MM.1S (cell line): ENCODE measurements at regions not wholly inside any gene's neighbourhood (a gene's known extent, or its start where the extent isn't known, plus 50 kb on each side); places are given as distances from the start of the nearest gene placed in this dataset.

Experiments used
- DNase-seq: peaks from one replicate; pipeline ENCODE4 v3.0.0-alpha.2; 2015
- H2AFZ ChIP-seq: fragments of 300-600 bp; sonication (generic); 2 replicates; pipeline ENCODE4 v1.6.0; 2016; ENCODE audit warnings: antibody characterized with exemption, low read length
- H3F3A ChIP-seq: fragments of 300-600 bp; sonication (generic); 2 replicates; pipeline ENCODE4 v1.6.1; 2016; ENCODE audit warnings: mild to moderate bottlenecking, antibody characterized with exemption, low read length, moderate library complexity, mixed read lengths; ENCODE audit not compliant: insufficient read depth
- H3K27ac ChIP-seq: fragments of 300-600 bp; sonication (generic); 2 replicates; pipeline ENCODE4 v1.5.1; 2016; ENCODE audit warnings: mild to moderate bottlenecking, low read length
- H3K27me3 ChIP-seq: fragments of 300-600 bp; sonication (generic); replicated peaks from 2 replicates; pipeline ENCODE4 v1.6.0; 2016; ENCODE audit warnings: low read length; ENCODE audit not compliant: insufficient read depth
- H3K36me3 ChIP-seq: fragments of 300-600 bp; sonication (generic); replicated peaks from 2 replicates; pipeline ENCODE4 v1.6.1; 2016; ENCODE audit warnings: mild to moderate bottlenecking, low read length, mixed read lengths; ENCODE audit not compliant: insufficient read depth
- H3K4me1 ChIP-seq: fragments of 300-600 bp; sonication (generic); 2 replicates; pipeline ENCODE4 v1.6.1; 2016; ENCODE audit warnings: low read length, mixed read lengths
- H3K4me2 ChIP-seq: fragments of 300-600 bp; sonication (generic); 2 replicates; pipeline ENCODE4 v1.6.0; 2016; ENCODE audit warnings: low read depth, low read length
- H3K4me3 ChIP-seq: fragments of 300-600 bp; sonication (generic); 2 replicates; pipeline ENCODE4 v1.5.1; 2016; ENCODE audit warnings: low read length, mixed read lengths
- H3K79me2 ChIP-seq: fragments of 300-600 bp; sonication (generic); 2 replicates; pipeline ENCODE4 v1.6.1; 2016; ENCODE audit warnings: mixed run types, low read length, mixed read lengths
- H3K9ac ChIP-seq: fragments of 300-600 bp; sonication (generic); 2 replicates; pipeline ENCODE4 v1.6.1; 2016; ENCODE audit warnings: low read length, mixed read lengths
- H3K9me2 ChIP-seq: fragments of 300-600 bp; sonication (generic); replicated peaks from 2 replicates; pipeline ENCODE4 v1.6.1; 2016; ENCODE audit warnings: mild to moderate bottlenecking, low read length, mixed read lengths; ENCODE audit not compliant: insufficient read depth
- H3K9me3 ChIP-seq: fragments of 300-600 bp; sonication (generic); replicated peaks from 2 replicates; pipeline ENCODE4 v1.6.1; 2016; ENCODE audit warnings: mild to moderate bottlenecking, low read length, mixed read lengths; ENCODE audit not compliant: insufficient read depth
- H4K20me1 ChIP-seq: fragments of 300-600 bp; sonication (generic); 2 replicates; pipeline ENCODE4 v1.6.1; 2016; ENCODE audit warnings: mild to moderate bottlenecking, low read length, moderate library complexity, mixed read lengths; ENCODE audit not compliant: insufficient read depth
- EZH2 ChIP-seq: fragments of 300-600 bp; sonication (generic); optimal IDR thresholded peaks from 2 replicates; pipeline ENCODE3; 2017; ENCODE audit warnings: low read depth, mild to moderate bottlenecking, antibody characterized with exemption, low read length, mixed read lengths
- EZH2phosphoT487 ChIP-seq: fragments of 300-600 bp; sonication (generic); IDR thresholded peaks from 2 replicates; pipeline ENCODE4 v1.6.1; 2018; ENCODE audit warnings: antibody characterized with exemption, low read length
- TF ChIP-seq, protein P1 (sequence below): fragments of 300-600 bp; sonication (generic); IDR thresholded peaks from 2 replicates; pipeline ENCODE4 v1.5.1; 2016; ENCODE audit warnings: antibody characterized with exemption, low read length, mixed read lengths

DNA sequence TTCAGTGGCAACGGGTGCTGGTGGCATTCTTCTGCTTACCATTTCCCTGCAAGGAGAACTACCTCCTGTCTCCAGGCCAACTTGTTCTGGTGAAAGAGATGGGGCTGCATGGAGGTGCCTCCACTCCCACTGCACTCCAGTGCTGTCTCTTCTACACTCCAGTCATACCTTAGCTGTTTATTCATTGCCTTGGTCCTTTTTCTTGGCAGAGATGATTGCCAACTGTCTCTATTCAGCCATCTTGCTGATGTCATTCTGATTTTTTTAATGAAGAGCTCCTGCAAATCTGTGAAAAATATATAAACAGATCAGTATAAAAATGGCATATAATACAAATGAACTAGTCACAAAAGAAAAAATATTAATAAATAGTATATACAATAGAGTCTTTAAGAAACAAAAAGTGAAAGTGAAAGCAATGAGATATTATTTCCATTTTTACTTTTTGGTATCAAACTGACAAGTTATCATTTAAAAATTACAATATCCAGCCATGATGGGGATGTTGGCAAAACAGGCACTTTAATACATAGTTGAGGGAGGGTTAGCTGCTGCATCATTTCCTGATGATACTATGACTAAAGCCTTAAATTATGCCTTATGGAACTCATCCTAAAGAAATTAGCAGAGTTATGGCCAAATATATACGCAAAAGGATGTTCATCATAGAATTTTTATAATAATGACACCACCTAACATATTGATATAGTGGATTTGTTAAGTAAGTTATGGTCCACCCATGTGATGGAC, 109.4 kb downstream of the CARTPT start:
- Histone ChIP-seq H3K9ac (no peak overlapping the region), H3K9me3 (no peaks in the 10 kb centered on the region), H3K4me2 (no peak overlapping the region), H3K27ac (no peak overlapping the region), H3F3A (no peaks in the 10 kb centered on the region), H2AFZ (no peak overlapping the region), H3K9me2 (no peaks in the 10 kb centered on the region), H3K79me2 (no peaks in the 10 kb centered on the region), H3K4me3 (no peak overlapping the region), H3K36me3 (no peaks in the 10 kb centered on the region), H4K20me1 (no peaks in the 10 kb centered on the region), H3K27me3 (no peaks in the 10 kb centered on the region), H3K4me1 (no peaks in the 10 kb centered on the region)
- peak; percentile 9 for DNase-seq
- TF ChIP-seq, protein P1, sequence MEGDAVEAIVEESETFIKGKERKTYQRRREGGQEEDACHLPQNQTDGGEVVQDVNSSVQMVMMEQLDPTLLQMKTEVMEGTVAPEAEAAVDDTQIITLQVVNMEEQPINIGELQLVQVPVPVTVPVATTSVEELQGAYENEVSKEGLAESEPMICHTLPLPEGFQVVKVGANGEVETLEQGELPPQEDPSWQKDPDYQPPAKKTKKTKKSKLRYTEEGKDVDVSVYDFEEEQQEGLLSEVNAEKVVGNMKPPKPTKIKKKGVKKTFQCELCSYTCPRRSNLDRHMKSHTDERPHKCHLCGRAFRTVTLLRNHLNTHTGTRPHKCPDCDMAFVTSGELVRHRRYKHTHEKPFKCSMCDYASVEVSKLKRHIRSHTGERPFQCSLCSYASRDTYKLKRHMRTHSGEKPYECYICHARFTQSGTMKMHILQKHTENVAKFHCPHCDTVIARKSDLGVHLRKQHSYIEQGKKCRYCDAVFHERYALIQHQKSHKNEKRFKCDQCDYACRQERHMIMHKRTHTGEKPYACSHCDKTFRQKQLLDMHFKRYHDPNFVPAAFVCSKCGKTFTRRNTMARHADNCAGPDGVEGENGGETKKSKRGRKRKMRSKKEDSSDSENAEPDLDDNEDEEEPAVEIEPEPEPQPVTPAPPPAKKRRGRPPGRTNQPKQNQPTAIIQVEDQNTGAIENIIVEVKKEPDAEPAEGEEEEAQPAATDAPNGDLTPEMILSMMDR, result no peak
- TF ChIP-seq EZH2, result no peak

DNA sequence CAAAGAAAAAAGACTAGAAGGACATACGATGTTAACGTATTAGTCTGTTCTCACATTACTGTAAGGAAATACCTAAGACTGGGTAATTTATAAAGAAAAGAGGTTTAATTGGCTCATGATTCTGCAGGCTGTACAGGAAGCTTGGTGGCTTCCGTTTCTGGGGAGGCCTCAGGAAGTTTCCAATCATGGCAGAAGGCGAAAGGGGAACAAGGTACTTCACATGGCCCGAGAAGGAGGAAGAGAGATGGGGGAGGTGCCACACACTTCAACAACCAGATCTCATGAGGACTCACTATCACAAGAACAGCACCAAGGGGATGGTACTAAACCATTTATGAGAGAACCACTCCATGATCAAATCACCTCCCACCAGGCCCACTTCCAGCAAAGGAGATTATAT, 110.1 kb downstream of the CARTPT start:
- Histone ChIP-seq H2AFZ (no peak overlapping the region), H3K27me3 (no peaks in the 10 kb centered on the region), H3K36me3 (no peaks in the 10 kb centered on the region), H3K9me3 (no peaks in the 10 kb centered on the region), H3K4me3 (no peak overlapping the region), H4K20me1 (no peaks in the 10 kb centered on the region), H3K4me2 (no peak overlapping the region), H3K4me1 (no peaks in the 10 kb centered on the region), H3K9me2 (no peaks in the 10 kb centered on the region), H3F3A (no peaks in the 10 kb centered on the region), H3K27ac (no peak overlapping the region), H3K9ac (no peak overlapping the region), H3K79me2 (no peaks in the 10 kb centered on the region)
- no peak for DNase-seq
- TF ChIP-seq, protein P1, result no peak
- TF ChIP-seq EZH2phosphoT487 (no peak), EZH2 (no peak)

DNA sequence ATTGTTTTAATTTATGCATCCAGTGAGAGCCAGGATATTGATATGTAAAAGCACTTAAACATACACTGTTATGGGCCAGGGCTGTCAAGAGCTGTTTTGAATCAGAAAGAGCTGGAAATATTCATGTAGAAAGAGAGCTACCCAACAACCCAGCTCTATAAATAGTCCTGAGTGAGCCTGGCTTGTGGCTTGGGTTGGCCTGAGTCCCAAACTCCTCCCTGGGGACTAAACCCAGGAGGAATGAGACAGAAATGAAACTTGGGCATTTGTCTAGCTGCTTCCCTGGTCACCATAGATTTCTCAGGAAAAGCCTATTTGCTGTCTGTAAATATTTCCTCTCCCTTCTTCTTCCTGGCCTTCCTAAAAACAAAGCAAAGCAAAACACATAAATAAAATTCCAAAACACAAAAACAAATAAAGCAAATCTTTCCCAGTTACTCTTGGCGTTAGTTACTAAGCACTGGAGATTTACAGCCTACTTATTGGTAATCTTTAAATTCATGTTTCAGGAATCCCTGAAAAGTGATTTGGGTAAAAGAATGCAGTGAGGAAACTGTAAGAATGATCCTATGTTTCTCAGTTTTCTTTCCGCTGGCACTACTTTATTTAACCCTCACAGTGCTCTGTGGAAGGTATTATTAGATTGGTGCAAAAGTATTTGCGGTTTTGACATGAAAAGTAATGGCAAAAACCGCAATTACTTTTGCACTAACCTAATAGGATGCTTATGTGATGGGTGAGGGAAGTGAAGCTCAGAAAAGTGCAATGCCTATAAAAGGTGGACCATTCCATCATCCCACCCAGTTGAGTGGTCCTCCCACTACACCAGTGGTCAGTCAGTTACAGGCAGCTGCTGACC, 111.8 kb downstream of the CARTPT start:
- no peaks in the 10 kb centered on the region for H3K4me1 ChIP-seq
- H2AFZ ChIP-seq, result no peak overlapping the region
- no peak overlapping the region for H3K4me2 ChIP-seq
- H3F3A ChIP-seq, result no peaks in the 10 kb centered on the region
- no peaks in the 10 kb centered on the region for H3K79me2 ChIP-seq
- no peaks in the 10 kb centered on the region for H3K36me3 ChIP-seq
- no peak for DNase-seq
- H3K27ac ChIP-seq, result no peak overlapping the region
- no peaks in the 10 kb centered on the region for H4K20me1 ChIP-seq
- no peak overlapping the region for H3K4me3 ChIP-seq
- no peaks in the 10 kb centered on the region for H3K9me2 ChIP-seq
- H3K9ac ChIP-seq, result no peak overlapping the region
- TF ChIP-seq EZH2phosphoT487 (no peak), EZH2 (no peak)
- TF ChIP-seq, protein P1, result no peak
- no peaks in the 10 kb centered on the region for H3K9me3 ChIP-seq
- H3K27me3 ChIP-seq, result no peaks in the 10 kb centered on the region
